Heart left ventricle (tissue), 16 donors: ENCODE measurements at regions not wholly inside any gene's neighbourhood (a gene's known extent, or its start where the extent isn't known, plus 50 kb on each side); places are given as distances from the start of the nearest gene placed in this dataset.

Source experiments
- ATAC-seq, 4 donors: fragments of 200-7000 bp; cut with Tn5 transposase; one replicate each; pipeline ENCODE4 v1.9.1; 2020 to 2022; ENCODE audit warnings: moderate library complexity in 4 of 4, mild to moderate bottlenecking in 3 of 4, moderate number of reproducible peaks in 1 of 4
- DNase-seq, 5 donors: peaks; one replicate each; pipeline ENCODE4 v3.0.0-alpha.2; 2020
- H3K27ac ChIP-seq, 12 donors: fragments of 200-600 bp; sonication (generic) in 4 of 12; one replicate each; pipeline versions ENCODE4 v1.5.0 to v1.8.0; 2016 to 2022; ENCODE audit warnings: mild to moderate bottlenecking in 2 of 12
- H3K27me3 ChIP-seq, 9 donors: fragments of 200-600 bp; sonication (generic) in 2 of 9; one replicate each; pipeline versions ENCODE4 v1.5.1 to v1.8.0; 2016 to 2022; ENCODE audit warnings: mild to moderate bottlenecking in 3 of 9
- H3K36me3 ChIP-seq, 9 donors: fragments of 200-600 bp; sonication (generic) in 2 of 9; one replicate each; pipeline versions ENCODE4 v1.5.0 to v1.8.0; 2018 to 2022; ENCODE audit warnings: mild to moderate bottlenecking in 2 of 9
- H3K4me1 ChIP-seq, 12 donors: fragments of 200-600 bp; sonication (generic) in 4 of 12; one replicate each; pipeline versions ENCODE4 v1.5.0 to v1.8.0; 2016 to 2022; ENCODE audit warnings: mild to moderate bottlenecking in 3 of 12
- H3K4me3 ChIP-seq, 12 donors: fragments of 200-600 bp; sonication (generic) in 4 of 12; one replicate each; pipeline versions ENCODE4 v1.5.0 to v1.8.0; 2017 to 2022; ENCODE audit warnings: mild to moderate bottlenecking in 9 of 12, moderate library complexity in 4 of 12
- H3K9me3 ChIP-seq, 12 donors: fragments of 200-600 bp; sonication (generic) in 4 of 12; one replicate each; pipeline versions ENCODE4 v1.5.0 to v1.8.0; 2016 to 2022; ENCODE audit warnings: mild to moderate bottlenecking in 1 of 12
- POLR2A ChIP-seq, 2 donors: fragments of 450-650 bp; IDR thresholded peaks; one replicate each; pipeline ENCODE4 v1.6.1; 2017; ENCODE audit warnings: antibody characterized with exemption in 2 of 2, mild to moderate bottlenecking in 2 of 2, moderate library complexity in 2 of 2
- WGBS, 4 donors: extraction: QIAGEN DNeasy Blood & Tissue Kit in 2 of 4; methylation state at CpG; one replicate each; pipeline versions ENCODE4 v1.1.5 to v1.1.7; 2013 to 2018; 5-methylcytosine and 5-hydroxymethylcytosine counted together
- intact Hi-C, 10 donors: fragments of 100-400 bp; cut with DNase I; formaldehyde crosslinking; loops; one replicate each; pipeline versions ENCODE4 v1.11.1 to v1.14.2; 2022
- TF ChIP-seq, protein P1 (sequence below), 12 donors: fragments of 200-600 bp; sonication (generic) in 4 of 12; IDR thresholded peaks; one replicate each; pipeline versions ENCODE4 v1.5.0 to v1.8.0; 2018 to 2022; ENCODE audit warnings: antibody characterized with exemption in 12 of 12, mild to moderate bottlenecking in 5 of 12
- donor health status: ischemic (EF 13 %, LVEDD 7.1; RV severe dilation, severe dysfunction).
- donor health status: healthy with polysubstance abuse.
- donor health status: DM: no; HTN: yes; CAD: no.
- donor health status: DM: no; HTN: no; CAD: no.
- donor health status: ischemic (EF 25% LVEDD 6.9; RV normal size, moderate dysfunction).
- donor health status: ischemic (EF 25% LVEDD 5.7; RV mildly dilated, moderate dysfunction).
- donor health status: healthy.
- donor health status: DM: yes; HTN: yes; CAD: no.
- donor health status: ischemic (EF 35%, LVEDD 5.7; RV mildly dilated, moderate dysfunction).
- donor health status: nonischemic (EF 11% LVEDD 7.7; RV severe dilation, severe dysfunction).
- donor health status: DM: yes; HTN: yes; CAD: no.
- donor health status: PGD.
- donor health status: ischemic (EF 29% LVEDD 5.4; RV normal size, mild dysfunction).
- donor health status: nonischemic (EF 23%, LVEDD 6.1; RV moderate dilation, normal function).

DNA sequence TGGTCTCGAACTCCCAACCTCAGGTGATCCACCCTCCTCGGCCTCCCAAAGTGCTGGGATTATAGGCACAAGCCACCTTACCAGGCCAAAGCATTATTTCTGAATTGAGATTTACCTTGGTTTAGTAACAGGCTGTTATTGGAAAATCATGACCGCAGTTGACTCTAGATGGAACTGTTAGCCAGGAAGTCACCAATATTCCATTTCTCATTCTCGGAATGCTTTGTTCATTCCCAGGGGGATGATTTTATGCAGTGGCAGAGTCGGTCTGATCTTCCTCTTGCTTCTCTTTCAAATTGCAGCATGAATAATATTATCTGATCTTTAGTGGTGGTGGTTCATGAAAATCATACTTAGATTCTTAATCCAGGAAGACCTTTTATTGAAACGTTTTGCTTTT lies 195.5 kb upstream of the MBNL1 start:
- no peaks in the 10 kb centered on the region for H3K36me3 ChIP-seq
- H3K9me3 ChIP-seq: peaks cover 0 to 9% (median 0%) of the 10 kb centered on the region in 12 donors
- no peaks in the 10 kb centered on the region for H3K27me3 ChIP-seq
- H3K4me1 ChIP-seq: peaks cover 0 to 4% (median 0%) of the 10 kb centered on the region in 12 donors
- TF ChIP-seq POLR2A (IDR thresholded peaks at IDR 0.05): no peak
- TF ChIP-seq, protein P1, sequence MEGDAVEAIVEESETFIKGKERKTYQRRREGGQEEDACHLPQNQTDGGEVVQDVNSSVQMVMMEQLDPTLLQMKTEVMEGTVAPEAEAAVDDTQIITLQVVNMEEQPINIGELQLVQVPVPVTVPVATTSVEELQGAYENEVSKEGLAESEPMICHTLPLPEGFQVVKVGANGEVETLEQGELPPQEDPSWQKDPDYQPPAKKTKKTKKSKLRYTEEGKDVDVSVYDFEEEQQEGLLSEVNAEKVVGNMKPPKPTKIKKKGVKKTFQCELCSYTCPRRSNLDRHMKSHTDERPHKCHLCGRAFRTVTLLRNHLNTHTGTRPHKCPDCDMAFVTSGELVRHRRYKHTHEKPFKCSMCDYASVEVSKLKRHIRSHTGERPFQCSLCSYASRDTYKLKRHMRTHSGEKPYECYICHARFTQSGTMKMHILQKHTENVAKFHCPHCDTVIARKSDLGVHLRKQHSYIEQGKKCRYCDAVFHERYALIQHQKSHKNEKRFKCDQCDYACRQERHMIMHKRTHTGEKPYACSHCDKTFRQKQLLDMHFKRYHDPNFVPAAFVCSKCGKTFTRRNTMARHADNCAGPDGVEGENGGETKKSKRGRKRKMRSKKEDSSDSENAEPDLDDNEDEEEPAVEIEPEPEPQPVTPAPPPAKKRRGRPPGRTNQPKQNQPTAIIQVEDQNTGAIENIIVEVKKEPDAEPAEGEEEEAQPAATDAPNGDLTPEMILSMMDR (IDR thresholded peaks at IDR 0.05): peak in 5 of 12 donors; percentile 15 to 28 (median 23)
- H3K27ac ChIP-seq: no peak overlapping the region
- no peak overlapping the region for H3K4me3 ChIP-seq
- intact Hi-C loops: loop anchor here in 9 of 10 donors (2.0 to 10.0 kb wide), 7 partner anchors 372 to 502 kb away; no protein-coding TSS in a partner anchor
- 42 to 61% (median 51%) methylated on average over 6 of the region's 6 CpGs for WGBS, 4 donors
- DNase-seq: no peak
- no peak for ATAC-seq

DNA sequence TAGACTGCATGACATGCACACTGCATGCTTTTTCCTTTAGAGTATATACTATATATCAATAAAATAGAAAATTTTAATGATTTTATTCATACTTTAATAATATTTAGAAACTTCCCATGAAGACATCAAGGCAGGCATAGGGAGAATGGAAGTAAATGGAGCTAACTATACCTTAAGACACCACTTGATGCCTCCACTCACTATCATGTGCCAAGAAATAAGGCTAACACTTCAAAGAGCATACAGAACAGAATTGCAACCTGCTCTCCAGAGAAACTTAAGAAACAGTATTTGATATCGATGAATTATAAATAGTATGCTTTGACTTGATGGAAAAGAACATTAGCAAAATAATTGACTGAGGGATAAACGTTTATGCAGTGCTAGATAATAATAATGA lies 192.6 kb upstream of the MBNL1 start:
- Histone ChIP-seq H3K9me3 (no peaks in the 10 kb centered on the region), H3K27ac (no peak overlapping the region), H3K4me1 (peaks cover 0 to 4% (median 0%) of the 10 kb centered on the region in 12 donors), H3K27me3 (no peaks in the 10 kb centered on the region), H3K4me3 (no peak overlapping the region), H3K36me3 (no peaks in the 10 kb centered on the region)
- WGBS, 4 donors: 83 to 86% (median 84%) methylated on average over 2 of the region's 2 CpGs
- intact Hi-C loops: loop anchor here in 8 of 10 donors (10.0 kb wide), 3 partner anchors 369 to 499 kb away; no protein-coding TSS in a partner anchor
- no peak for TF ChIP-seq POLR2A (IDR thresholded peaks at IDR 0.05)
- TF ChIP-seq, protein P1 (IDR thresholded peaks at IDR 0.05): no peak
- no peak for ATAC-seq
- no peak for DNase-seq

DNA sequence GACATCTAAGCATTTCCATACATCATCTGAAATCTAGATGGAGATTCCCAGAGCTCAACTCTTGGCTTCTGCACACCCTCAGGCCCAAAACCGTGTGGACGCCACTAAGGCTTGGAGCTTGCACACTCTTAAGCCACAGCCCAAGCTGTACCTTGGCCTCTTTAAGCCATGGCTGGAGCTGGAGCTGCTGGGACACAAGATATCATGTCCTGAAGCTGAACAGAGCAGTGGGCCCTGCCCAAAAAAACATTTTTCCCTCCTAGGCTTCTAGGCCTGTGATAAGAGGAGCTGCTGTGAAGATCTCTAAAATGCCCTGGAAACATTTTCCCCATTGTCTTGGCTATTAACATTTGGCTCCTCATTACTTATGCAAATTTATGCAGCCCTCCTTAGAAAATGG lies 188.7 kb upstream of the MBNL1 start:
- intact Hi-C loops: loop anchor here in 8 of 10 donors (10.0 kb wide), 3 partner anchors 365 to 495 kb away; no protein-coding TSS in a partner anchor
- no peak for DNase-seq
- ATAC-seq: no peak
- Histone ChIP-seq H3K27me3 (no peaks in the 10 kb centered on the region), H3K4me1 (no peaks in the 10 kb centered on the region), H3K9me3 (no peaks in the 10 kb centered on the region), H3K36me3 (no peaks in the 10 kb centered on the region), H3K4me3 (no peak overlapping the region), H3K27ac (no peak overlapping the region)
- 94 to 100% (median 97%) methylated on average over 2 of the region's 2 CpGs for WGBS, 4 donors
- TF ChIP-seq, protein P1 (IDR thresholded peaks at IDR 0.05): no peak
- no peak for TF ChIP-seq POLR2A (IDR thresholded peaks at IDR 0.05)

DNA sequence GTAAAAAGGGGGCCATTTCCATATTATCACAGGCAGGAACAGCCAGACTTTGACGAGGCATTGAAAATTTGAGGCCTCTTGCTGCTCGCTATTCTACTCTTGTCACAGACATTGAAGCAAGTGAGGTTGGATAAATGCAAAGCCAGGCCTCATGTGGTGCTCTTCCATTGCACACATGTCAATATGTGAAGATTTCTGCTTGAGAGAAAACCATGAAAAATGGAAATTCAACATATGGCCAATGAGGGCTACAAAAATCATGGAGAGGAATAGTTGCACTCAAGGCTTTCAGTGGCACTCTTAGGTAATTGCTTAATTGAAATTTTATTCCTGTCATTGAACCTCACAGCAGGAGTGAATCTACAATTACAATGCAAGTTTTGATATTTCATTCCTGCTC lies 185.6 kb upstream of the MBNL1 start:
- WGBS, 4 donors: 69 to 91% (median 89%) methylated on average over 2 of the region's 2 CpGs

More for the DNA sequence above, 185.6 kb upstream of the MBNL1 start:
- Histone ChIP-seq H3K4me3 (no peak overlapping the region), H3K27me3 (no peaks in the 10 kb centered on the region), H3K27ac (no peak overlapping the region), H3K36me3 (no peaks in the 10 kb centered on the region), H3K4me1 (peaks cover 0 to 5% (median 0%) of the 10 kb centered on the region in 12 donors), H3K9me3 (no peaks in the 10 kb centered on the region)
- TF ChIP-seq, protein P1 (IDR thresholded peaks at IDR 0.05): no peak
- no peak for TF ChIP-seq POLR2A (IDR thresholded peaks at IDR 0.05)
- intact Hi-C loops: no loop called here
- no peak for DNase-seq
- ATAC-seq: no peak
